GM21717 (cell line): ENCODE measurements at regions not wholly inside any gene's neighbourhood (a gene's known extent, or its start where the extent isn't known, plus 50 kb on each side); places are given as distances from the start of the nearest gene placed in this dataset.

ENCODE experiments used
- ATAC-seq: cut with Tn5 transposase; IDR thresholded peaks from one replicate; pipeline ENCODE4 v1.9.1; 2021; ENCODE audit warnings: mild to moderate bottlenecking, moderate library complexity; ENCODE audit not compliant: unreplicated experiment

DNA sequence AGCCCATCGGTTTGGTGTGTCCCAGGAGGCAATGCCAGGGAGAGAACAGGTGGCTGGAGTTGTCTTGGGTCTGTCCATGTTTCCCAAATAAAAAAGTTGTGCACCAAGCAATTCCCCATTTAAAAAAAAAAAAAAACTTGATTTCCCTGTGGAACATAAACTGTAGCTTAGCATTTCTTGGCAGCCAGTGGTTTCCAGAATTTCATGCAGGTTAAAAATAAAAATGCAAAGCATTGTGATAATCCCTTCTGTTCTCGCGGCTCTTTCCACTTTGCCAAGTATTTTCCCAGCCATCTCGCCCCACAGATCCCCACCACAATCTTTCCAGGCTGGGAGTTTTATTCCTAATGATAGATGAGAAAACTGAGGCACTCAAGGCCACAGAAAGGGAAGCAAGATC, 51.4 kb upstream of the MSX1 start:
- no peak for ATAC-seq

DNA sequence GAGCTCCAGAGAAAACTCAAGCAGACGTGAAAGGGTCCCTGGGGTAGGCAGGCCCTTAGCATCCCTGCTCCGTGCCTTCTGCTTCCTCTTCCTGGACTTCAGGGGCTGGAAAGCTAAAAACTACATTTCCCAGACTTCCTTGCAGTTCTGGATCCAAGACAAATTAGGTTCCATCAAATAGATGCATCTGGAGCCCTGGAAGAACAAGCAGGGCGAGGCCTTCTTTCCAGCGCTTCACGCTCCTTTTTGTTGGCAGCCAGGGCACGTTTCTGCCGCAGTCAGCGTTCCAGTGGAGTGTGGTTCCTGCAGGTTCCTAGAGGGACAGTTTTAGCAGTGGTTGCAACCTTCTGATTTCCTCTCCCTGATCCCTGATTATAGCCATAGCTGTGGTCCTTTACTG, 53.6 kb upstream of the MSX1 start:
- no peak for ATAC-seq

DNA sequence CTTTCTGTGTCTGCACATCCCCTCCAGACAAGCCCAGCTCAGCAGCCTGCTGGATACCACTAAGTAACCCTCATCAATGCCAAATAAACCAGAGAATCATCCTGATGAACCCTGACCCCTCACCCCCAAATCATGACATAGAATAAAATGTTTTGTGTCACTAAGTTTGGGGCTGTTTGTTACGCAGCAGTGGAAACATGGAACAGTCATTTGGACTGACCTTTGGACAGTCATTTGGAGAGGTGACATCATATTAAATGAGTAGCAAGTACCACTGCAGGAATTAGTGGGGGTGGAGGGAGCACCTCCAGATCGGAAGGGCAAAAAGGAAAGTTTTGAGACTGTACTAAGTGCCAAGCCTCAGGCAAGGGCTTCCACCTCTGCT, 55.6 kb upstream of the MSX1 start:
- no peak for ATAC-seq

DNA sequence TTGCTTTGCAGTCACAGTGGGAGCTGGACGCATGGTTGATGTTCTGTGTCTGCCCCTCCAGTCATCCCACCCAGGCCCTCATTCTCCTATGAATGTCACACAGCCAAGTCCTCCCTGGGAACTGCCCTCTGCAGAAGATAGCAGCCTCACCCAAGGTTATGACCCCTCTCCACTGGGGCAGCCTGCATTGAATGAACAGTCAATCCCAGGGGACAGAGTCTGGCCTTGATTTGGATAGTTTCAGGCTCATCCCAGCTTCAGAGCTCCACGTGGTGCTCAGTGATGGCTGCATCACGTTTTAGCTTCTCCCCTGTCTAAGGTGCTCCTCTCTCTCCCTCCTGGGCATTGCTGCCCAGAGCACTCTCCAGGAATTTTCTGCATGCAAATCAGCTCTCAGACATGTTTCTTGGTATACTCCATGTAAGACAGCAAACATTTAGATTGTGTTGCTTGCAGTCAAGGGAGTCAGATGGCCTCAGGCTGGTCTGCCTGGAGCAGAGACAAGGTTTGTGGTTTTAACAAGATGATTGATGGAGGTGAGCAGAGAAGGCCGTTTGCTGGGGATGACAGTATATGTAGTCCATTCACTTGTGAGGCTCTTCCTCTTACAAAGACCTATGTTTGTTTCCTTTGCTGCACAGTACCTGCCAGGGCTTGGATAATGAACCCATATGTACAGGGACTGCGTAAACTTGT, 56.1 kb upstream of the MSX1 start:
- no peak for ATAC-seq

DNA sequence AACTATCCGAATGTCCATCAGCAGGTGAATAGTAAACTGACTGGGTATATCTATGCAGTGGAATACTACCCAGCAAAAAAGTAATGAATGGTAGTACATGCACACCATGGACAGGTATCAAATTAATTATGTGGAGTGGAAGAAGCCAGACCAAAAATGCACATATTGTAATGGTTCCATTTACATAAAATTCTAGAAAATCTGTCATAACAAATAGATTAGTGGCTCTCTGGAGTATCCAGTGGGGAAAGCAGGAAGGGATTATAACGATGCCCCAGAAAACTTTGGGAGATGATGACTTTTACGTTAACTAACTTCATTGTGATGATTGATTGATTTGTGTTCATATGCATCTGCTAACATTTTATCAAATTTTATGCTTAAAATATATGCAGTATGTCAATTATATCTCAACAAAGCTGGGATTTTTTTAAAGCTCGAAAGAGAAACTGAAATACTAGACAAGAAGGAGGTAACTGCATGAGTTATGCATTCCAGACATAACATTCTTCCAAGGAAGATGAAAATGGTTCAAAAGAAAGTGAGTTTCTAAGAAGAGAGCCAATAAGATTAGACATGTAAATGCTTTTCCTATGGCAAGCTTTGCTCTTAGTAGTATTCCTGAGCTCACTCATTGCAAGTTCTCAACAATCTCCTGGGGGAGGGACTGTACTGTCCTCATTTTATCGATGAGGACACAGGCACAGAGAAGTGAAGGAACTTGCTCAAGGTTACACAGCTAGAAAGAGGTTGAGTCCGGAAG, 58.6 kb upstream of the MSX1 start:
- no peak for ATAC-seq

DNA sequence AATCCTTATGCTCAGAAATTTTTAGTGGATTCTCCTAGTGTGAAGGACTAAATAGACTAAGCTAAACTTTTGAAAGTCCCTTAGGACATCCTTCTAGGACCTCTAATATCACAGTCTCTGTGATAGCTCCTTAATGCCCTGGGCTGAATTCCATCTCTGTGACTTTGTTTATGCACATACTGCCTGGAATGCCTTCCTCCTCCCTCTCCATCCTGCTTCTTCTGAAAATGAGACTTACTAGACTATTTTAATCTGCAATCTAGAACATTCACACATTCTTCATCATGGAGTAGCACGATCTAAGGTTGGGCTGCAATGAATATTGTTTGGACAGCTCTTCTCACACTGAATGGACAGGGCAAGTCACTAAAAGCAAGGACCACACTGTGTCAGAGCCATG, 65.0 kb upstream of the MSX1 start:
- ATAC-seq: no peak

DNA sequence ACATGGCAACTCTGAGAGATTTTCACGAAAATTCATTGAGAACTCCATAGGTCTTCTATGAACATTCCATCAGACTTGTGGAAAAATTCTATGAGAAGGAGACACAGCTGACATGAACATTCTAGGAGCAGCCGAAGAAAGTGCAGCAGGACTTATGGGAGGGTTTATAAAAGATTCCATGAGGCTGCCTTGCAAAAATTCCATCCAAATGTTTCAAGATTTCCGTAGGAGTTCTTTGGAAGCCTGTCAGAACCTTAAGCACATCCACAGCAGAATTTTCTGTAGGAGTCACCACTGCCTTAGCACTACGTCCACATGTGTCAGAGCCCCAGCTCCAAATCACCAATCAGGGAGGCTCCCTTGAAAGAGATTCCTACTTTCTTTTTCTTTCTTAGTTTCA, 67.0 kb upstream of the MSX1 start:
- no peak for ATAC-seq

DNA sequence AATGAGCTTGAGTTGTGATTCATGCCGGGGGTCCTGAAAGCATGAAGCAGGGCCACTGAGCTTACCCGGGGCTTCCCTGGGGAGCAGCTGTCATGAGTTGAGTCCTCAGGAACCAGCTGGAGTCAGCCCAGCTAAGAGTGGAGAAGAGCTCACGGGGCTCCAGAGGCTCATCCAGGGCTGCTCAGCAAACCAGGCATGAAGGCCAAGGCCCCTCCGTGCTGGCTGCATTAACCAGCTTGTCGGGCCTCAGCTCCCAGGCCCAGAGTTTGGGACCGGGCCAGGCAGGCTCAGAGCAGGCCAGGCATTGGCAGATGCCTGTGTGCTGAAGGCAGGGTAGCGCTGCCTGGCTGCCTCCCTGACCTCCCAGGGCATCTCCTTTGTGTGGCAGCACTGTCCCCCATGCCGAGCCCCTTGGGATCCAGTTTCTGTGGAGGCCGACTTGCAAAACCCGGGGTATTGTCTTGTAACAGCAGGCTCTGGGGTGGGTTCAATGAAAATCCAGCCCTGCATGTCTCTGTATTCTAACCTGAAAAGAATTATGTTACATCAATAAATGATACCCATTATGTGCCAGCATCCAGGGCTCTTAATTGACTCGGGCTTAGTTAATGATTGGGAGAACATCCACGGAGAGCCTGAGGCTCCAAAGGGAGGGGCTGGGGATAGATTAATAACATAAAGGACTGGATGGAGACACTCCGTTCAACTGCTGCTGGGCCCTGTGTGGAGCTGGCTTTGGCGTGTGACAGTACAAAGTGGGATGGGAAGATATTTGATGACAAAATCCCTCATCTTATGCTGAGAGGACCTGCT, 68.0 kb upstream of the MSX1 start:
- no peak for ATAC-seq

DNA sequence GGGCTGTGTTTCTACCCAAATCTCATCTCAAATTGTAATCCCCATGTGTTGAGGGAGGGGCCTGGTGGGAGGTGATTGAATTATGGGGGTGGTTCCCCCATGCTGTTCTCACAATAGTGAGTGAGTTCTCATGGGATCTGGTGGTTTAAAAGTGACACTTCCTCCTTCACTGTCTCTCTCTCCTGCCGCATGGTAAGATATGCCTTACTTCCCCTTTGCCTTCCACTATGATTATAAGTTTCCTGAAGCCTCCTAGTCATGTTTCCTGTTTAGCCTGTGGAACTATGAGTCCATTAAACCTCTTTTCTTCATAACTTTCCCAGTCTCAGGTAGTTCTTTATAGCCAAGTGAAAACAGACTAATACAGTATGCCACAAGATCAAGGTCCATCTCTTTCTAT, 70.0 kb upstream of the MSX1 start:
- no peak for ATAC-seq

DNA sequence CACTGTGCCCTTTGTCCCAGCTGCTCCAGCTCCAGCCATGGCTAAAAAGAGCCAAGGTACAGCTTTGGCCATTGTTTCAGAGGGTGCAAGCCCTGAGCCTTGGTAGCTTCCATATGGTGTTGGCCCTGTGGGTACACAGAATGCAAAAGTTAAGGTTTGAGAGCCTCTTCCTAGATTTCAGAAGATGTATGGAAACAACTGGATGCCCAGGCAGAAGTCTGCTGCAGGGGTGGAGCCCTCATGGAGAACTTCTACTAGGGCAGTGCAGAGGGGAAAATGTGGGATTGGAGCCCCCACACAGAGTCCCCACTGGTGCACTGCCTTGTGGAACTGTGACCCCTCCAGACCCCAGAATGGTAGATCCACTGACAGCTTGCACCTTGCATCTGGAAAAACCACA, 70.9 kb upstream of the MSX1 start:
- no peak for ATAC-seq

DNA sequence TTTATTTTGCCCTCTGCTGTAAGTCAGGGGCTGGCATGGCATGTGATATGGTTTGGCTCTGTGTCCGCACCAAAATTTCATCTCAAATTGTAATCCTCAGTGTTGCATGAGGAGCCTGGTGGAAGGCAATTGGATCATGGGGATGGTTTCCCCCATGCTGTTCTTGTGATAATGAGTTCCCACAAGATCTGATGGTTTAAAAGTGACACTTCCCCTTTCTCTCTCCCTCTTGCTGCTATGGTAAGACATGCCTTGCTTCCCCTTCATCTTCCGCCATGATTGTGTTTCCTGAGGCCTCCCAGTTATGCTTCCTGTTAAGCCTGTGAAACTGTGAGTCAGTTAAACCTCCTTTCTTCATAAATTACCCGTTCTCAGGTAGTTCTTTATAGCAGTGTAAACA, 72.0 kb upstream of the MSX1 start:
- ATAC-seq: no peak

DNA sequence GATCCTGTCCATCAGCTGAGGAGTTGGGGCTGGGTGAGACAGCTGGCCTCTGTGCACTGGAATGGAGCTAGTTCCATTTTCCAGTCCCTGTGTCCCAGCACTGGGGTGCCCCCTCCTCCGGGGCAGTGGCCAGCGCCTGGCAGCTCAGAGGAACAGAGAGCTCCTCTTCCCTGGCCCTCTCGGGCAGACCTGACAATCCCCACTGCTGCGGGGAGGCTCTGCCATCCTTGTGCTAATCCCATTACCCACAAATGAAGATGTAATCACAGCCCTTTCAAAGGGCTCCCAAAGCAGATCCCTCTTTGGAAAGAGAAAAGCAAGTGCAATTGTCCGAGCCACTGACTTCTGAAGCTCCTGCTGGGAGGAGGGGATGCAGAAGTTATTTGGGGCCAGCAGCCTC, 75.1 kb upstream of the MSX1 start:
- no peak for ATAC-seq

DNA sequence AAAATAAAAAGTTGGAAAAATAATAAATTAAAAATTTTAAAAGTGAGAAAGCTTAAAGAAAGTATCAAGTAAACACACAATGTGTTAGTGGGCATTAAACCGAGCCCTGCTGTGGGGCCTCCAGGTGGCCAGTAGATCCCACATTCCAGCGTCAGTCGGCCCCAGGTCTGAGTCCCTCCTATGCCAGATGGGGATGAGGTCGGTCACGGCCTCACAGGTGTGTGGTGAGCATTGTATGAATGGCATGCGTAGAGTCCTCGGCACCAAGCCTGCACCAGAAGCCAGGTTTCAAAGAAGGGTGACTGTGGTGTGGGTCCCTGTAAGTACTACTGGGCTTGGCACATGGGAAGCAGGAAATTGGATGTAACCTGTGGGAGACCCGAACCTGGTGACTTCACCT, 75.6 kb upstream of the MSX1 start:
- no peak for ATAC-seq

DNA sequence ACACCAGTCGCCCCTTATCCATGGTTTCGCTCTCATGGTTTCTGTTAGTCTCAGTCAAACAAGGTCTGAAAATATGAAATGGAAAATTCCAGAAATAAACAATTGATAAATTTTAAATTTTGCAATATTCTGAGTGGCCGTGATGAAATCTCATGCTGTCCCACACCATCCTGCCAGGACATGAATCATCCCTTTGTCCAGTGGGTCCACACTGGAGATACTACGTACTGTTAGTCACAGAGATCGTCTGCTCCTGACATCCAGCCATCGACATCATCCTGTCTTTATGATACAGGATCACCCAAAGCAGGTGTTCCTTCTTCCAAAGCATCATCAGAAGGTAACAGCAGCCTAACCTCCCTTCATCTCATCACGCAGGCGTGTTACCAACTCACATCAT, 76.5 kb upstream of the MSX1 start:
- no peak for ATAC-seq

DNA sequence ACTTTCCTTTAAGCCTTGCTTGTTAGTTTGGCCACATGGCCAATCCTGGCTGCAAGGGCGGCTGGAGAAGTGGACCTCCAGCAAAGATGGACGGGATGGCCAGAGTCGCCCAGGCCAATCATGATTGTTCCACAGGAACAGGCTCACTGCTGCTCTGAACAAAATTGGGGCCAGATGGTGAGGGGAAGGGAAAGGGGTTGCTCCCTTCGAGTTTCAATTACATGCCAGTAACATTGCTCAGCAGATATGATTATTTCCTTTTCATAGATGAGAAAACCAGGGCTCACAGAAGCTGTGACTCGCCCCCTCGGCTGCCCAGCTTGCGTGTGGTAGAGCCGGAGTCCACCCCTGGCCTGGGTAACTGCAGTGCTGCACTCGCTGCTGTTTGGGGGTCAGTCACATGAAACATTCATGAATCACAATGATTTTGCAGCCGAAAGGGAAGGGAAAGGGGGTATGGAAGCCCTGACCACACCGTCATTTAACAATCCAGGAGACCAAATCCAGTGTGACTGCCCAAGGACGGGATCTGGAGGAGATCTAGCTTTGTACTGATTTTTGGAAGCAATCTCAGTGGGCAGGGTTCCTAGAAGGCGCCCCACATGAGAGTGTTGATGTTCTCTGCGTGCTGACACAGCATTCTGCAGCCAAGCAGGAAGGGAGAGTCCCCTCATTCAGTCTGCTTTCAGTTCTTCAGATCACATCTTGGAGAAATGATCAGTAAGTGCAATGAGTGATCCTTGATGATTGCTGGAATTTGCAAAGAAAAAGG, 77.3 kb upstream of the MSX1 start:
- no peak for ATAC-seq

DNA sequence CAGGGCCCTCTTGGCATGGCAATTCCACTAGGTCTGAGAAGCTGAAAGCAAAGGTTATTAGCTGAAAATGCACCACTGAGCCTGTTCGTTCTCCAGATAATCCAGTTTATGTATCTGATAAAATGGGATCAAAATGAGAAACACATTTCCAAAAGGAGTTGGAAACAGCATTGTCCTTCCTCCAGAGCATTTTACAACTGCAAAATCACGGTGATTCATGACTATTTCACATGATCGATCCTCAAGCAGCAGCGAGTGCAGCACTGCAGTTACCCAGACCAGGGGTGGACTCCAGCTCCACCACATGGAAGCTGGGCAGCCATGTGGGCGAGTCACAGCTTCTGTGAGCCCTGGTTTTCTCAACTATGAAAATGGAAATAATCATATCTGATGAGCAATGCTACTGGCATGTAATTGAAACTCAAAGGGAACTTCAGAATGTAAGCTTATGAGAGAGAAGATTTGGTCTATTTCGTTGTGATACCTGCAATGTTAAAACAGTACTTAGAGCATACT, 78.7 kb upstream of the MSX1 start:
- no peak for ATAC-seq

DNA sequence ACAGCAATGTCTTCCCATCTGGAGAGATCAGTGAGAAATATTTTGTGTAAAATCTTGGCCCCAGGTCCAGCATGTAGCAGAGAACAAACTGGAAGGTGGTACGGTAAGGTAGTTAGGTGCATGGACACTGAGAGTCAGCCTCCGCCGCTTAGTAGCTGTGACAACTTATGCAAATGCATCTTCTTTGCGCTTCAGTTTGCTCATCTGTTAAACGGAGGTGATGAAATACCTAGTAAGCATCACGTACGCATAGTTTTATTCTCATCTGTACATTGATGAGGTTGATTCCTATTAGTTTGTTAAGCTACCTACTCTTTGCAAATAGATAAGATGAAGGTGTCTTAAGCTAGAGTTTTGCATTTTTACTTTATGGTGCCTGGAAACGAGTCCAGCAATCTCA, 80.0 kb upstream of the MSX1 start:
- no peak for ATAC-seq

DNA sequence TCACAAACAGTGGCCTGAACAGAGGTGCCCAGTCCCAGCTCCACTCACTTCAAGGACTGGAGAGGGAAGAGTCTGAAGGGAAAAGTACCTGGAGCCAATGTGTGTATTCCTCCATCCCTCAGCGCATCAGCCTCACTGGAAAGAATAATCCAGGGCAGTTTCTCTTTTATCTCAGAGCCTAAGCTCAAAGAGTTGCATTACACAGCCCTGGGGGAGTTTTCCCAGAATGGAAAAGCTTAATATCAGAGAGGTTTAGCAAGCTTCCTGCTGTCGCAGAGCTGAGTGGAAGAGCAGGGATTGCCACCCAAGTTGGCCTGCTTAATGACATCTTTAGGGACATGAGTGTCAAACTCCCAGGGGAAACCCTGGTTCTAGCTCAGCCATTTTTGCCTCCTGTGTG, 80.4 kb upstream of the MSX1 start:
- ATAC-seq: no peak

DNA sequence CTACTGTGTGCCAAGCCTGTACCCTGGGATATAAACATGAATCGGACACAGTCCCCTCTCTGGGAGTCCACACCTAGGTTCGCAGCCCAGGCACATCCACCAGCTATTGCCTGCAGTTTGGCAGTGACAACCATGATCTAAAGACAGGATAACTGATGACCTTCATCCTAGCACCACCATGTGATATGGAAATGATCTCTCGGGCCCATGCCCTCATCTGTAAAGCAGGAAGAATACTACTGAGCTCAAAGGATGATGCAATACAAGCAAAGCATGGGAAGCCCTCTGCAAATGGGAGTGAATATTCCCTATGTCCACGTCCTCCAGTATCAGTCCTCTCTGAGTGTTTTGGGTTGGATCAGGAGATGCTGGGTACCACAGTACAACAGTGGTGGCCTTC, 80.9 kb upstream of the MSX1 start:
- ATAC-seq: no peak

DNA sequence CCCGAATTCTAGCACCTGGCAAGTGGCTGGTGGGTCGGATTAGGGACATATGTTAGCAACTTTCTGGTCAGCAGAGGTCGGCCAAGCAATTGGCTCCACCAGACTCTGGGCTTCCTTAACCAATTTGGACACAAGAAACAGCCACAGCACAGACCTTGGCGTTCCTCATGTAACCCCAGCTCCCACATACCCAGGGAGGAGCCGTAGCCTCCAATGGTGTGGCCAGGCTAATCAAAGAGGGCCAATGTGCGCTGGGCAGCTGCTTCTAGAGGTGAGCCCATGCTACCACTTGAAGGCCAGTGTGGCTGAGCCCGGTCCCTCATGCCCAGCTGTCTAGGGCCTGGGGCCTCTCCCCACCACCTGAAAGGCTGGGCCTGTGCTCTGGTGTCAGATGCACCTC, 82.5 kb upstream of the MSX1 start:
- ATAC-seq: no peak

DNA sequence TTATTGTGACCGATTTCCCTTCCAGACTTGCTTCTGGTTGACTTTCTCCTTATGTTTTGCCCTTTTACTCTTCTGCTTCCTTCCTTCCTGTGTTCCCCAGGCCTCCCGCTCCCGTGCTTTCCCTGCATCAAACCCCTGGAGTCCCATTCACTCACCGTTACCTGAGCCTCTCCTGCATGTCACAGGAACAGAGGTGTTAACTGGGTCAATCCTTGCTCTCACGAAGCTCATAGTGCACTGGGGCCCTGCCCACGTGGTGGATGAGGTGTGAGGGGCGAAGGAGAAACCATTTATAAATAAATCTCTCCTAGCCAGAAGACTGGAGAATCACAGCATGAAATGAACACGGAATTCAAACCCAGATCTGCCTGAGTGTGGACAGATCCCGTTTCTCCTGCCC, 83.1 kb upstream of the MSX1 start:
- no peak for ATAC-seq
